22Rv1 (cell line): ENCODE measurements at regions not wholly inside any gene's neighbourhood (a gene's known extent, or its start where the extent isn't known, plus 50 kb on each side); places are given as distances from the start of the nearest gene placed in this dataset.

Experiments
- ZFX ChIP-seq: fragments of 450-650 bp; IDR thresholded peaks from 2 replicates; pipeline ENCODE4 v1.6.1; 2017; ENCODE audit warnings: antibody characterized with exemption, borderline replicate concordance
- TF ChIP-seq, protein P1 (sequence below): fragments of 450-650 bp; IDR thresholded peaks from 2 replicates; pipeline ENCODE4 v1.5.1; 2017; ENCODE audit warnings: mild to moderate bottlenecking

GRCh38 chr18:76281565-76281964, 213.5 kb downstream of the ZNF516 start:
- TF ChIP-seq, protein P1, sequence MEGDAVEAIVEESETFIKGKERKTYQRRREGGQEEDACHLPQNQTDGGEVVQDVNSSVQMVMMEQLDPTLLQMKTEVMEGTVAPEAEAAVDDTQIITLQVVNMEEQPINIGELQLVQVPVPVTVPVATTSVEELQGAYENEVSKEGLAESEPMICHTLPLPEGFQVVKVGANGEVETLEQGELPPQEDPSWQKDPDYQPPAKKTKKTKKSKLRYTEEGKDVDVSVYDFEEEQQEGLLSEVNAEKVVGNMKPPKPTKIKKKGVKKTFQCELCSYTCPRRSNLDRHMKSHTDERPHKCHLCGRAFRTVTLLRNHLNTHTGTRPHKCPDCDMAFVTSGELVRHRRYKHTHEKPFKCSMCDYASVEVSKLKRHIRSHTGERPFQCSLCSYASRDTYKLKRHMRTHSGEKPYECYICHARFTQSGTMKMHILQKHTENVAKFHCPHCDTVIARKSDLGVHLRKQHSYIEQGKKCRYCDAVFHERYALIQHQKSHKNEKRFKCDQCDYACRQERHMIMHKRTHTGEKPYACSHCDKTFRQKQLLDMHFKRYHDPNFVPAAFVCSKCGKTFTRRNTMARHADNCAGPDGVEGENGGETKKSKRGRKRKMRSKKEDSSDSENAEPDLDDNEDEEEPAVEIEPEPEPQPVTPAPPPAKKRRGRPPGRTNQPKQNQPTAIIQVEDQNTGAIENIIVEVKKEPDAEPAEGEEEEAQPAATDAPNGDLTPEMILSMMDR = no peak
- TF ChIP-seq ZFX = no peak
